ENCODE measurements at regions not wholly inside any gene's neighbourhood (a gene's known extent, or its start where the extent isn't known, plus 50 kb on each side); places are given as distances from the start of the nearest gene placed in this dataset.

- Histone ChIP-seq H3K27me3 (ENCODE audit: insufficient read depth, low read length) (peaks cover 12% of the 10 kb centered on the region; the same call in 1 of the 2 replicates), H3K23ac (ENCODE audit: insufficient read length, low read depth, low read length) (no peak overlapping the region), H3K14ac (ENCODE audit: insufficient read depth, low read length) (no peak overlapping the region), H2AFZ (ENCODE audit: low read length) (no peak overlapping the region), H3K79me2 (ENCODE audit: insufficient read depth, low read length) (no peaks in the 10 kb centered on the region), H2BK15ac (ENCODE audit: low read depth, low read length) (no peak overlapping the region), H4K8ac (replicated peaks; ENCODE audit: insufficient read length, low read depth, low read length) (no peak overlapping the region), H3K79me1 (ENCODE audit: insufficient read depth, low read depth, low read length, poor library complexity, severe bottlenecking) (no peaks in the 10 kb centered on the region), H4K20me1 (ENCODE audit: control insufficient read depth, insufficient read depth, insufficient read length) (no peaks in the 10 kb centered on the region), H3K18ac (ENCODE audit: insufficient read length, low read depth, low read length) (no peak overlapping the region), H3K4me2 (ENCODE audit: insufficient read depth, insufficient read length, low read length) (no peak overlapping the region), H2AK5ac (ENCODE audit: insufficient read length, low read length) (no peak overlapping the region), H2BK20ac (ENCODE audit: low read depth, low read length, poor library complexity, severe bottlenecking) (no peak overlapping the region), H3K27ac (ENCODE audit: insufficient read length, low read depth, low read length) (no peak overlapping the region), H4K5ac (ENCODE audit: insufficient read length, low read depth, low read length) (no peak overlapping the region), H3K56ac (ENCODE audit: insufficient read length, low read depth, low read length) (no peak overlapping the region), H3K4me1 (ENCODE audit: insufficient read depth, low read length) (no peaks in the 10 kb centered on the region), H3K9ac (ENCODE audit: extremely low read depth, insufficient read length, low read length) (no peak overlapping the region), H2BK12ac (ENCODE audit: insufficient read length, low read depth, low read length) (no peak overlapping the region), H3K4ac (ENCODE audit: low read depth, low read length) (no peak overlapping the region), H2BK120ac (ENCODE audit: low read depth, low read length, poor library complexity, severe bottlenecking) (no peak overlapping the region), H3K23me2 (ENCODE audit: insufficient read length, low read depth, low read length, poor library complexity, severe bottlenecking) (peaks cover 10% of the 10 kb centered on the region), H4K91ac (ENCODE audit: insufficient read length, low read depth, low read length) (no peak overlapping the region), H3K9me3 (ENCODE audit: control insufficient read depth, low read depth, low read length) (no peaks in the 10 kb centered on the region), H2BK5ac (ENCODE audit: insufficient read length, low read length) (no peak overlapping the region), H3T11ph (ENCODE audit: low read length) (no peak overlapping the region)
- no peaks in the 10 kb centered on the region; a peak in 2 of 5 replicates for H3K9me3 Mint-ChIP-seq
- H3K4me3 Mint-ChIP-seq = no peak overlapping the region
- H3K27me3 Mint-ChIP-seq (ENCODE audit: low read depth) = peaks cover 55% of the 10 kb centered on the region
- DNase-seq = no peak
- H3K27ac Mint-ChIP-seq = peak overlapping the region in 1 of 3 experiments; percentile 44; a peak in 1 of 7 replicates
- no CpG with 5 or more reads among the region's 3 CpGs for WGBS (ENCODE audit: extremely low coverage, insufficient read length, low lambda C conversion rate)
- H3K4me1 Mint-ChIP-seq = peaks cover 19 to 38% of the 10 kb centered on the region in 2 experiments
- TF ChIP-seq CTCF (conservative IDR thresholded peaks at IDR 0.05) = no peak
- no peaks in the 10 kb centered on the region for H3K36me3 Mint-ChIP-seq (ENCODE audit: insufficient read depth in 1 of 3, low read depth in 3 of 3)
Observed at GRCh38 chr3:127459891-127460290, 130.6 kb downstream of the TPRA1 start.
